BJ (cell line): ENCODE measurements at regions not wholly inside any gene's neighbourhood (a gene's known extent, or its start where the extent isn't known, plus 50 kb on each side); places are given as distances from the start of the nearest gene placed in this dataset.

Experiments
- CTCF ChIA-PET: fragments of 350-600 bp; formaldehyde crosslinking; extraction: SDS; loops from one replicate; lab custom pipeline; 2021; ENCODE audit warnings: antibody characterized with exemption, inconsistent platforms; lab: Yijun Ruan, JAX
- POLR2A ChIA-PET: fragments of 300-600 bp; sonication (Branson Sonifier 250); formaldehyde crosslinking; extraction: SDS; loops from one replicate; lab custom pipeline; 2021; ENCODE audit warnings: antibody characterized with exemption; lab: Charles Lee
- DNase-seq: peaks from one replicate; pipeline ENCODE4 v3.0.0-alpha.2; 2011; ENCODE audit warnings: low read depth
- H3K27me3 ChIP-seq: 2 replicates; pipeline ENCODE4 v1.6.0; 2011; ENCODE audit warnings: low read length; ENCODE audit not compliant: control insufficient read depth, insufficient read depth
- H3K36me3 ChIP-seq: 2 replicates; pipeline ENCODE4 v1.5.1; 2011; ENCODE audit warnings: low read length; ENCODE audit not compliant: control insufficient read depth, insufficient read depth
- H3K4me3 ChIP-seq: 2 replicates; pipeline ENCODE4 v1.5.1; 2011; ENCODE audit warnings: low read depth, mild to moderate bottlenecking, control low read depth, low read length
- TF ChIP-seq, protein P1 (sequence below): IDR thresholded peaks from 2 replicates; pipeline ENCODE4 v1.5.1; 2011; ENCODE audit warnings: low read depth, mild to moderate bottlenecking, control low read depth, inconsistent platforms, low read length, moderate library complexity; ENCODE audit not compliant: insufficient read depth

DNA sequence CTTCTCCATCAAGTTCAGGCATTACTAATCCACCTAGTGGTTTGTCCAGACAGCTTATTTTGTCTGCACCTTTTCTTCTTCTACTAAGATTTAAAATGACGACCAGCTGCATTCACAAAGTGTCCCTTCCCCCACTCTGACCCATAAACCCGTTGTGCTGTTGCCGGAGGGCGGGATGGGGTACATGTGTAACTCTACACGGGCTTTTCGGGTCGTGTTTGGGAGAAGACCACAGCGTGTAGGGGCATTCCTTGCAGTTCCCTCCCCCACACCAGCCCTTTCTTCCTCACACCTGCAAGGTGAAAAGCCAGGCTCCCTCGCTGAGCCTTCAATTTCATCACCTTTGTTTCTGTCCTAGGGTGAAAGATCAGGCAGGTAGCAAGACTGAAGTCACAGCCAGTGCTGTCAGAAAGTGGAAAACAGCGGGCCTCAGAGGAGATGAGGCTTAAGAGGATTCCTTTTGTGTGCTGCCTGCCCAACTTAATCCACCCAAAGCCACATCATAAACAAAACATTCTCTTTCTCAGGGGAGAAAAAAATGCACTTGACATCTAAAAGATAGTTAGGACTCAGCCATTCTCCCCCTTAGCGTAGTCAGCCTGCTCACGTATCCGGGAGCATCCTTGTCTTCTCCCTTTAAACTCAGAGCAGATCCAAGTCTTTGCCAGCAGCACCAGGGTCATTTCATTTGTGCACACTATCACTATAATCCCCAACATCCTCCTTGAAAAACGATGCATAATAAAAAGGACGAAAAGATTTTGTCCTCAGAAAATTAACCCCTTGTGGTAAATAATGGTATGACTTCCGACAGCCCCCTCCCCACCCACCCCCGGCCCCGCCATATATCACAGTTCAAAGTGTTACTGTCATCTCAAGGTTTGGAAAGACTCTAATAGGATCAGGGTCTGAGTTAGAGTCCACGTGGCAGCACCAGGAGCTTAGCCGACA is 599.0 kb downstream of the RAB28 start:
- TF ChIP-seq, protein P1, sequence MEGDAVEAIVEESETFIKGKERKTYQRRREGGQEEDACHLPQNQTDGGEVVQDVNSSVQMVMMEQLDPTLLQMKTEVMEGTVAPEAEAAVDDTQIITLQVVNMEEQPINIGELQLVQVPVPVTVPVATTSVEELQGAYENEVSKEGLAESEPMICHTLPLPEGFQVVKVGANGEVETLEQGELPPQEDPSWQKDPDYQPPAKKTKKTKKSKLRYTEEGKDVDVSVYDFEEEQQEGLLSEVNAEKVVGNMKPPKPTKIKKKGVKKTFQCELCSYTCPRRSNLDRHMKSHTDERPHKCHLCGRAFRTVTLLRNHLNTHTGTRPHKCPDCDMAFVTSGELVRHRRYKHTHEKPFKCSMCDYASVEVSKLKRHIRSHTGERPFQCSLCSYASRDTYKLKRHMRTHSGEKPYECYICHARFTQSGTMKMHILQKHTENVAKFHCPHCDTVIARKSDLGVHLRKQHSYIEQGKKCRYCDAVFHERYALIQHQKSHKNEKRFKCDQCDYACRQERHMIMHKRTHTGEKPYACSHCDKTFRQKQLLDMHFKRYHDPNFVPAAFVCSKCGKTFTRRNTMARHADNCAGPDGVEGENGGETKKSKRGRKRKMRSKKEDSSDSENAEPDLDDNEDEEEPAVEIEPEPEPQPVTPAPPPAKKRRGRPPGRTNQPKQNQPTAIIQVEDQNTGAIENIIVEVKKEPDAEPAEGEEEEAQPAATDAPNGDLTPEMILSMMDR: no peak
- DNase-seq: no peak
- H3K36me3 ChIP-seq: no peaks in the 10 kb centered on the region
- CTCF ChIA-PET: no interaction called here
- no peak overlapping the region for H3K4me3 ChIP-seq
- POLR2A ChIA-PET: no interaction called here
- H3K27me3 ChIP-seq: no peaks in the 10 kb centered on the region

DNA sequence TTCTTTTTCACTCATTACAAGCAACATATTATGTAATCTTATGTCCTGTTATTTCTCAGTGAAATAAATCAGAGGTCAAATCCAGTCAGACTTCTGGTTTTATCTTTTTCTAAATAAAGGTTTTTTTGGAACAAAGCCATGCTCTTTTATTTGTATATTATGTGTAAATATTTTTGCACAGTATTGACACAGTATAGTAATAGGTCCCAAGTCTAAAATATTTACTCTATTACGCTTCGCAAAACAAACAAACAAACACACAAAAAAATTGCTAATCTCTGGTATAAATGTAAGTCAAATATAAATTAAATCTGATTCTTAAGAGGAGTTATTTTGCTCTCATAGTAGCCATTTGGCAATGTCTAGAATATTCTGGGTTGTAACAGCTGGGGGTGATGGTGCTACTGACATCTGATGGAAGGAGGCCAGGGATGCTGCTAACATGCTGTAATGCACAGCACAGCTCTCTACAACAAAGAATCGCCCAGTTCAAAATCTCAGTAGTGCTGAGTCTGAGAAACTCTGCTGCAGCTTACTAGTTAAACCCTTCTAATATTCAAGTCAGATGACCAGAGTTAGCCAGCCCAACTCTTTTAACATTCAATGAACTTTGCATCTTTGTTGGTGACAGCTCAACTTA is 602.1 kb downstream of the RAB28 start:
- Histone ChIP-seq H3K36me3 (no peaks in the 10 kb centered on the region), H3K27me3 (no peaks in the 10 kb centered on the region), H3K4me3 (no peak overlapping the region)
- ChIA-PET POLR2A (no interaction called here), CTCF (no interaction called here)
- TF ChIP-seq, protein P1: no peak
- no peak for DNase-seq

DNA sequence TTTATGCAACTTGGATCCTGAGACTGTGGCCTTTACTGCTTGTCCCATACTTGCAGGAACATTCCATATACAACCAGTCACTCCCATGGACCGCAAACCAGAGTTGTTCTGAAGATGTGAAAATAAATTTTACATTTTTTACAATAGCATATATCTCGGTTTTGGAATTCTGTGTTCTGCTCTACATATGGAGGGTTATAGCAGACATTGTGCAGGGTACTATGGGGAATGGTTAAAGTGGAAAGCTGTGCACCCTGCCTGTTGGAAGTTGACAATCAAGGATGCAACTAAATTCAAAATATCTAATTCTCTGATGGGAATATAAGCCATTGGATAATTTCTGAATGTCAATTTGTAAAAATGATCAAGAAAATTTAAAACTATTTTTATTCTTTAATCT is 603.3 kb downstream of the RAB28 start:
- no peaks in the 10 kb centered on the region for H3K36me3 ChIP-seq
- TF ChIP-seq, protein P1: no peak
- no peak overlapping the region for H3K4me3 ChIP-seq
- DNase-seq: no peak
- POLR2A ChIA-PET: no interaction called here
- CTCF ChIA-PET: no interaction called here
- no peaks in the 10 kb centered on the region for H3K27me3 ChIP-seq

GRCh38 chr4:12879496-12879895 is 604.6 kb downstream of the RAB28 start:
- H3K27me3 ChIP-seq: no peaks in the 10 kb centered on the region
- TF ChIP-seq, protein P1: no peak
- ChIA-PET POLR2A (no interaction called here), CTCF (no interaction called here)
- no peak for DNase-seq
- no peaks in the 10 kb centered on the region for H3K36me3 ChIP-seq
- H3K4me3 ChIP-seq: no peak overlapping the region

- ChIA-PET CTCF (no interaction called here), POLR2A (no interaction called here)
- Histone ChIP-seq H3K4me3 (no peak overlapping the region), H3K27me3 (no peaks in the 10 kb centered on the region), H3K36me3 (no peaks in the 10 kb centered on the region)
- DNase-seq: no peak
- TF ChIP-seq, protein P1: no peak
Observed at GRCh38 chr4:12875640-12876243, 608.4 kb downstream of the RAB28 start.
